Kidney (tissue), 13 donors: ENCODE measurements at regions not wholly inside any gene's neighbourhood (a gene's known extent, or its start where the extent isn't known, plus 50 kb on each side); places are given as distances from the start of the nearest gene placed in this dataset.

ENCODE experiments used
- DNase-seq, 5 donors: peaks; one replicate each; pipeline ENCODE4 v3.0.0-alpha.2; 2013 to 2020
- FAIRE-seq: peaks from 2 replicates; lab custom pipeline; 2012; peaks lifted over from hg19 to GRCh38; lab: Jason Lieb, UNC
- H3K27ac ChIP-seq, 2 donors: one replicate each; pipeline ENCODE4 v1.7.0; 2013; ENCODE audit warnings: low read depth in 2 of 2, low read length in 2 of 2, inconsistent platforms in 1 of 2
- H3K27me3 ChIP-seq: one replicate; pipeline ENCODE4 v1.7.1; 2013; ENCODE audit warnings: low read length, inconsistent platforms; ENCODE audit not compliant: control insufficient read depth, insufficient read depth
- H3K36me3 ChIP-seq, 3 donors: one replicate each; pipeline versions ENCODE4 v1.7.0 to v1.7.1; 2013; ENCODE audit warnings: low read length in 3 of 3, control low read depth in 1 of 3, inconsistent platforms in 1 of 3; ENCODE audit not compliant: insufficient read depth in 3 of 3, control insufficient read depth in 2 of 3
- H3K4me1 ChIP-seq, 3 donors: one replicate each; pipeline versions ENCODE4 v1.7.0 to v1.7.1; 2013; ENCODE audit warnings: low read length in 3 of 3, inconsistent platforms in 1 of 3, low read depth in 1 of 3; ENCODE audit not compliant: control insufficient read depth in 2 of 3, insufficient read depth in 2 of 3
- H3K4me3 ChIP-seq, 3 donors: one replicate each; pipeline versions ENCODE4 v1.7.0 to v1.8.1; 2013; ENCODE audit warnings: low read length in 3 of 3, control low read depth in 1 of 3, inconsistent platforms in 1 of 3
- H3K9ac ChIP-seq, 3 donors: one replicate each; pipeline versions ENCODE4 v1.7.0 to v1.7.1; 2013; ENCODE audit warnings: low read length in 3 of 3, control low read depth in 1 of 3, inconsistent platforms in 1 of 3
- H3K9me3 ChIP-seq, 3 donors: one replicate each; pipeline versions ENCODE4 v1.7.0 to v1.7.1; 2013; ENCODE audit warnings: low read length in 3 of 3, control low read depth in 1 of 3, inconsistent platforms in 1 of 3; ENCODE audit not compliant: control insufficient read depth in 2 of 3, insufficient read depth in 1 of 3
- CTCF ChIP-seq: IDR thresholded peaks from 3 replicates; pipeline ENCODE4 v1.5.1; 2012; ENCODE audit warnings: mild to moderate bottlenecking, moderate library complexity, borderline replicate concordance; ENCODE audit not compliant: insufficient read depth; ENCODE audit errors: extremely low read depth
- intact Hi-C: fragments of 100-400 bp; cut with DNase I; formaldehyde crosslinking; loops from one replicate; pipeline ENCODE4 v1.11.1; 2022
- donor health status: control.
- donor health status: control.
- donor health status: control.
- donor health status: control.
- donor health status: control.
- donor health status: DM: yes; HTN: yes; CAD: no.
- donor health status: Normal renal cell carcinoma (clear cell type).

GRCh38 chrX:39507617-39508299 lies 590.0 kb downstream of the BCOR start:
- H3K27me3 ChIP-seq, result no peaks in the 10 kb centered on the region
- no peaks in the 10 kb centered on the region for H3K4me1 ChIP-seq
- TF ChIP-seq CTCF, result no peak
- no peak overlapping the region for H3K9ac ChIP-seq
- H3K4me3 ChIP-seq, result no peak overlapping the region
- intact Hi-C loops, result no loop called here
- FAIRE-seq, result no peak
- H3K27ac ChIP-seq, result no peak overlapping the region
- H3K36me3 ChIP-seq, result no peaks in the 10 kb centered on the region
- H3K9me3 ChIP-seq, result peaks cover 0 to 5% (median 0%) of the 10 kb centered on the region in 3 donors
- no peak for DNase-seq

GRCh38 chrX:39508300-39508692 lies 589.5 kb downstream of the BCOR start:
- no peak for FAIRE-seq
- peaks cover 0 to 5% (median 0%) of the 10 kb centered on the region in 3 donors for H3K9me3 ChIP-seq
- no peak overlapping the region for H3K9ac ChIP-seq
- TF ChIP-seq CTCF, result no peak
- H3K27me3 ChIP-seq, result no peaks in the 10 kb centered on the region
- no peak for DNase-seq
- intact Hi-C loops, result no loop called here
- no peaks in the 10 kb centered on the region for H3K4me1 ChIP-seq
- H3K4me3 ChIP-seq, result no peak overlapping the region
- H3K36me3 ChIP-seq, result no peaks in the 10 kb centered on the region
- H3K27ac ChIP-seq, result no peak overlapping the region

GRCh38 chrX:39509157-39509556 lies 588.6 kb downstream of the BCOR start:
- Histone ChIP-seq H3K36me3 (no peaks in the 10 kb centered on the region), H3K4me1 (no peaks in the 10 kb centered on the region), H3K27me3 (no peaks in the 10 kb centered on the region), H3K9ac (no peak overlapping the region), H3K27ac (no peak overlapping the region), H3K9me3 (peaks cover 0 to 5% (median 0%) of the 10 kb centered on the region in 3 donors), H3K4me3 (no peak overlapping the region)
- DNase-seq (no peak), FAIRE-seq (no peak)
- intact Hi-C loops, result no loop called here
- no peak for TF ChIP-seq CTCF

GRCh38 chrX:39513836-39514235 lies 583.9 kb downstream of the BCOR start:
- FAIRE-seq (no peak), DNase-seq (no peak)
- H3K27ac ChIP-seq, result no peak overlapping the region
- no peak for TF ChIP-seq CTCF
- intact Hi-C loops, result no loop called here
- H3K9me3 ChIP-seq, result peaks cover 0 to 5% (median 0%) of the 10 kb centered on the region in 3 donors
- no peaks in the 10 kb centered on the region for H3K27me3 ChIP-seq
- no peak overlapping the region for H3K9ac ChIP-seq
- H3K36me3 ChIP-seq, result no peaks in the 10 kb centered on the region
- H3K4me3 ChIP-seq, result no peak overlapping the region
- no peaks in the 10 kb centered on the region for H3K4me1 ChIP-seq
